ENCODE measurements at regions not wholly inside any gene's neighbourhood (a gene's known extent, or its start where the extent isn't known, plus 50 kb on each side); places are given as distances from the start of the nearest gene placed in this dataset.

DNA sequence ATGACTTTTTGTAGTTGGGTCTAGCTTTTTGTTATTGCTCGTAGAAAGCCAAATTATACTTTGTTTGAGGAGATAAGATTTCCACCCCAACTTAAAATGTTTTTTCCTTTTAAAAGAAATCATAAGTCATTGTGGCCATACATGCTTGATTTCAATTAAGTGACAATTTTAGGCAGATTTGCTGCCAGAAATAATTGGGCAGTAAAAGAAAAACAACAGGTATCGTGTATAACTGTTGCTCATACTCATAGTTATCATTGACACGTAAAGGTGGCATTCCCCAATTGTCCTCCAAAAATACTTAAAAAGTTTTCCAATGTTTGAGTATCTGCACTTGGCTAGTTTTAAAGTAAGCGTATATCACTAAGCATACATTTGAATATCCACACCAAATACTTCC lies 313.0 kb downstream of the TEX29 start:
- TF ChIP-seq, protein P1, sequence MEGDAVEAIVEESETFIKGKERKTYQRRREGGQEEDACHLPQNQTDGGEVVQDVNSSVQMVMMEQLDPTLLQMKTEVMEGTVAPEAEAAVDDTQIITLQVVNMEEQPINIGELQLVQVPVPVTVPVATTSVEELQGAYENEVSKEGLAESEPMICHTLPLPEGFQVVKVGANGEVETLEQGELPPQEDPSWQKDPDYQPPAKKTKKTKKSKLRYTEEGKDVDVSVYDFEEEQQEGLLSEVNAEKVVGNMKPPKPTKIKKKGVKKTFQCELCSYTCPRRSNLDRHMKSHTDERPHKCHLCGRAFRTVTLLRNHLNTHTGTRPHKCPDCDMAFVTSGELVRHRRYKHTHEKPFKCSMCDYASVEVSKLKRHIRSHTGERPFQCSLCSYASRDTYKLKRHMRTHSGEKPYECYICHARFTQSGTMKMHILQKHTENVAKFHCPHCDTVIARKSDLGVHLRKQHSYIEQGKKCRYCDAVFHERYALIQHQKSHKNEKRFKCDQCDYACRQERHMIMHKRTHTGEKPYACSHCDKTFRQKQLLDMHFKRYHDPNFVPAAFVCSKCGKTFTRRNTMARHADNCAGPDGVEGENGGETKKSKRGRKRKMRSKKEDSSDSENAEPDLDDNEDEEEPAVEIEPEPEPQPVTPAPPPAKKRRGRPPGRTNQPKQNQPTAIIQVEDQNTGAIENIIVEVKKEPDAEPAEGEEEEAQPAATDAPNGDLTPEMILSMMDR (IDR thresholded peaks at IDR 0.05), result no peak
- TF ChIP-seq EZH2phosphoT487 (IDR thresholded peaks at IDR 0.05), result no peak
- no peak for TF ChIP-seq EZH2 (IDR thresholded peaks at IDR 0.05)
